Activated T-helper 2 cell treated with anti-CD3 and anti-CD28 coated beads, Interferon-gamma antibody, Interleukin-2, Interleukin-4, amounts not matched to agents 10 μg/mL and 5 μg/mL and 100 μg/mL, durations not matched to agents 14 hours and 24 hours and 36 hours (primary cell): ENCODE measurements at regions not wholly inside any gene's neighbourhood (a gene's known extent, or its start where the extent isn't known, plus 50 kb on each side); places are given as distances from the start of the nearest gene placed in this dataset.
"Not testable (repeated sequence)": the region's sequence is repeated elsewhere in the genome, so short reads cannot be mapped to it uniquely, and the experiment has no call there.

Source experiments
- DNase-seq: peaks from one replicate; pipeline ENCODE4 v3.0.0; 2021; ENCODE audit warnings: low spot score
- H3K27ac Mint-ChIP-seq: one replicate; pipeline ENCODE4 v1.8.0; 2021; ENCODE audit warnings: mixed read lengths
- H3K27me3 Mint-ChIP-seq: one replicate; pipeline ENCODE4 v1.8.0; 2021; ENCODE audit warnings: low read depth, mixed read lengths
- H3K36me3 Mint-ChIP-seq: one replicate; pipeline ENCODE4 v1.8.0; 2021; ENCODE audit warnings: low read depth, mixed read lengths
- H3K4me1 Mint-ChIP-seq: one replicate; pipeline ENCODE4 v1.8.0; 2021; ENCODE audit warnings: low read depth, mixed read lengths
- H3K4me3 Mint-ChIP-seq: one replicate; pipeline ENCODE4 v1.8.0; 2021; ENCODE audit warnings: low read depth, mild to moderate bottlenecking, moderate library complexity, mixed read lengths
- H3K9me3 Mint-ChIP-seq: one replicate; pipeline ENCODE4 v1.8.0; 2021; ENCODE audit warnings: mixed read lengths
- intact Hi-C: fragments of 100-400 bp; cut with micrococcal nuclease; formaldehyde crosslinking; loops from one replicate; pipeline ENCODE4 v1.15.1; 2023

- Mint-ChIP-seq H3K27me3 (peaks cover 19% of the 10 kb centered on the region), H3K4me3 (no peak overlapping the region), H3K36me3 (no peaks in the 10 kb centered on the region), H3K4me1 (peaks cover 7% of the 10 kb centered on the region), H3K9me3 (no peaks in the 10 kb centered on the region), H3K27ac (no peak overlapping the region)
- no peak for DNase-seq
- intact Hi-C loops = loop anchor here (2.0 to 10.0 kb wide), 2 partner anchors 333 to 343 kb away; no protein-coding TSS in a partner anchor
Measured at GRCh38 chr6:137311940-137312339, 92.8 kb upstream of the IFNGR1 start.

DNA sequence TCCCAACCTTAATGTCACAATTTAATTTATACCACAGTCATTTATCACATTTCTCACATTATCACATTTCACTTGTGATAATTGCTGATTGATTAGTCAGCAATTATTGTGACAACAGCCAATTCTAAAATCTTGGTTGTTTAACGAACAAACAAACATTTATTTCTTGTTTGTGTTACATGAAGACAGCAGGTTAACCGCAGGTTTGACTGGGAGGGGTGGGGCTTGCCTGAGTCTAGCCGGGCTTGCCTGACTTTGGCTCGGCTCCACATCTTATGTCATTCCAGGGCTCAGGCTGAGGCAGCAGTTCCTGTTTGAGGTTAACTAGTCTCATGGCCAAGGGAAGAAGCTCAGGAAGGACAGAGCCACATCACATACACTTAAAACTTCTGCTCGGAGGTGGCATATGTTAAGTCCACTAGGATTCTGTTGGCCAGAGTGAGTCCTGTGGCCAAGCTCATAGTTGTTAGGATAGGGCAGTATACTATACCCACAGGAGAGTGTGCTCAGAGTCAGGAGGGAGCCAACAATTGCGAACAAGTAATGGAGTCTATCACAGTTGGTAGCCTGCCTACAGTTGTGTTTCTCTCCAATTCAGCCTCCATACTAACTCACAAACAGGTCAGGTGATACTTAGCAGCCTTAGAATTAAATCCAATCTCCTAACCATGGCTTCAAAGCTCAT lies 90.0 kb upstream of the IFNGR1 start:
- no peaks in the 10 kb centered on the region for H3K36me3 Mint-ChIP-seq
- peaks cover 11% of the 10 kb centered on the region for H3K27me3 Mint-ChIP-seq
- H3K27ac Mint-ChIP-seq = no peak overlapping the region
- H3K9me3 Mint-ChIP-seq = no peaks in the 10 kb centered on the region
- H3K4me3 Mint-ChIP-seq = no peak overlapping the region
- no peak for DNase-seq
- intact Hi-C loops = no loop called here
- peaks cover 7% of the 10 kb centered on the region for H3K4me1 Mint-ChIP-seq

DNA sequence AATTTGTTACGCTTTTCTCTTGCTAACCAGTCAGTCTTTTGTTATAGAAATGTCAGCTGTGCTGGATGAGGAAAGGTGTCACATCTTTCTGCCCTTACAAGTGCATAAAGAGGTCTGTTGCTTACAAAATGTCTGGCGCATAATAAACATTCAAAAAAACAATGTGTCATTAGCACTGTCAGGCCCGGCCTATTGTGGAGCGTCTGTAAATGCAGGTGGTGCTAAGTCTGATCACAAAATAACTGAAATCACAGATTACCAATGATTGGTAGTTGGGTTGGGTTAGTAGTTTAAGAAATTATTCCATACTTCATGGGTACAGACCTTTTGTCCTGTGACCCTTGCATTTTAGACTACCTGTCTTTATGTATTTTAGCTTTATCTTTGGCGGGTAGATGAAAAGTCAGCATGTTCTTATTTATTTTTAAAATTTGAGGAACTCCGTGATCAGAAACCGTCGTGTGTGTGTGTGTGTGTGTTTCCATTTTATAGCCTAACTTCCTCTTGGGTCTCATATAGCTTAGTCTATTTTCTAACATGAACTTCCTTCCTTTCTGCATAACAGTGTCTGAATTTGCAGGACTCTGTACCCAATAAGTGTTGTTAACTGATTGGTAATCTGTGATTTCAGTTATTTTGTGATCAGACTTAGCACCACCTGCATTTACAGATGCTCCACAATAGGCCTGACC lies 88.1 kb upstream of the IFNGR1 start:
- no peak for DNase-seq
- Mint-ChIP-seq H3K4me3 (no peak overlapping the region), H3K4me1 (peaks cover 6% of the 10 kb centered on the region), H3K27ac (no peak overlapping the region), H3K36me3 (no peaks in the 10 kb centered on the region), H3K9me3 (no peaks in the 10 kb centered on the region), H3K27me3 (peaks cover 7% of the 10 kb centered on the region)
- intact Hi-C loops = no loop called here

GRCh38 chr6:137305691-137306090 lies 86.5 kb upstream of the IFNGR1 start:
- no peak for DNase-seq
- Mint-ChIP-seq H3K36me3 (no peaks in the 10 kb centered on the region), H3K9me3 (no peaks in the 10 kb centered on the region), H3K4me1 (peaks cover 6% of the 10 kb centered on the region), H3K4me3 (no peak overlapping the region), H3K27me3 (peaks cover 5% of the 10 kb centered on the region), H3K27ac (no peak overlapping the region)
- intact Hi-C loops = no loop called here

- DNase-seq = no peak
Measured at GRCh38 chr6:137304020-137304780, 85.0 kb upstream of the IFNGR1 start.

GRCh38 chr6:137303441-137303840 lies 84.3 kb upstream of the IFNGR1 start:
- DNase-seq = no peak
- H3K4me3 Mint-ChIP-seq = no peak overlapping the region
- H3K27ac Mint-ChIP-seq = no peak overlapping the region
- intact Hi-C loops = no loop called here
- no peaks in the 10 kb centered on the region for H3K36me3 Mint-ChIP-seq
- no peaks in the 10 kb centered on the region for H3K9me3 Mint-ChIP-seq
- H3K4me1 Mint-ChIP-seq = no peaks in the 10 kb centered on the region
- peaks cover 7% of the 10 kb centered on the region for H3K27me3 Mint-ChIP-seq

More at GRCh38 chr6:137304020-137304780, 85.0 kb upstream of the IFNGR1 start:
- H3K4me1 Mint-ChIP-seq = peaks cover 4% of the 10 kb centered on the region
- peaks cover 7% of the 10 kb centered on the region for H3K27me3 Mint-ChIP-seq
- intact Hi-C loops = no loop called here
- H3K9me3 Mint-ChIP-seq = no peaks in the 10 kb centered on the region
- no peaks in the 10 kb centered on the region for H3K36me3 Mint-ChIP-seq
- no peak overlapping the region for H3K27ac Mint-ChIP-seq
- no peak overlapping the region for H3K4me3 Mint-ChIP-seq

GRCh38 chr6:137299681-137300080 lies 80.5 kb upstream of the IFNGR1 start:
- no peak for DNase-seq
- intact Hi-C loops = no loop called here
- Mint-ChIP-seq H3K4me1 (no peaks in the 10 kb centered on the region), H3K27me3 (peaks cover 14% of the 10 kb centered on the region), H3K27ac (no peak overlapping the region), H3K9me3 (no peaks in the 10 kb centered on the region), H3K36me3 (no peaks in the 10 kb centered on the region), H3K4me3 (no peak overlapping the region)

GRCh38 chr6:137297887-137298286 lies 78.7 kb upstream of the IFNGR1 start:
- DNase-seq = no peak
- Mint-ChIP-seq H3K4me3 (no peak overlapping the region), H3K36me3 (no peaks in the 10 kb centered on the region), H3K27ac (no peak overlapping the region), H3K9me3 (no peaks in the 10 kb centered on the region), H3K27me3 (peaks cover 22% of the 10 kb centered on the region), H3K4me1 (no peaks in the 10 kb centered on the region)
- intact Hi-C loops = no loop called here

- H3K4me1 Mint-ChIP-seq, H3K9me3 Mint-ChIP-seq, DNase-seq, H3K36me3 Mint-ChIP-seq, intact Hi-C loops, H3K4me3 Mint-ChIP-seq, H3K27ac Mint-ChIP-seq: not testable (repeated sequence)
- peaks cover 39% of the 10 kb centered on the region for H3K27me3 Mint-ChIP-seq
Measured at GRCh38 chr6:137292326-137292725, 73.1 kb upstream of the IFNGR1 start.

- no peak for DNase-seq
- peaks cover 4% of the 10 kb centered on the region for H3K9me3 Mint-ChIP-seq
- intact Hi-C loops = no loop called here
- H3K4me1 Mint-ChIP-seq = peaks cover 6% of the 10 kb centered on the region
- H3K36me3 Mint-ChIP-seq = no peaks in the 10 kb centered on the region
- H3K27me3 Mint-ChIP-seq = peaks cover 41% of the 10 kb centered on the region
- no peak overlapping the region for H3K4me3 Mint-ChIP-seq
- H3K27ac Mint-ChIP-seq = peak overlapping the region; percentile 5
Measured at GRCh38 chr6:137291441-137291840, 72.3 kb upstream of the IFNGR1 start.

DNA sequence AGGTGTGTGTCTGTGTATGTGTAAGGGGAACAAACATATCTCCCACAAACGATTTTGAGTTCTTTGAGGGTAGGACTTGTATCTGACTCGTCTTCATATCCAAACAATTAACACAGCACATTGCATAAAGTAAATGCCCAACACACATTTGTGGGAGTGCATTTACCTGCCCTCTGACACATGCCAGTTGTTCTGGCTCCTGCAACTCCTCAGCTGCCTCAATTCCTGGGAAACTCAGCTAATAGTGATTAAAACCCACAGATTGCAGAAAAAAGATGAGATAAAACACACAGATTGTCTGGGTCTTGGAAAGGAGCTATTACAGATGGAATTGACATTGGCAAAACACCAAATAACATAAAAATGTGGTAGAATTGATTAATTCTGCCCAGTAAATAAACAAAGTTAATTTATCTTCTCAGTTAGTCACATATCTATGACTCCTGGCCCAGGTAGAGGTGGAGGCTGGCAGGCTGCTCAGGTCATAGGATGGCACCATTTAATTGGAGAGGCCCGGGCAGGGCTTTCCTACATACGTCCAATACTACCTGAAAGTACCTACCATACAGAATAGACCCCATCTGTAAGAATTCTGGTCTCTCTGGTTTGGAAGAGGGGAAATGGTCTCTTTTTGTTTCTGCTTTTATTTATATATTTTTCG lies 71.5 kb upstream of the IFNGR1 start:
- Mint-ChIP-seq H3K27ac (no peak overlapping the region), H3K27me3 (peaks cover 41% of the 10 kb centered on the region), H3K4me3 (no peak overlapping the region), H3K9me3 (peaks cover 4% of the 10 kb centered on the region), H3K36me3 (no peaks in the 10 kb centered on the region), H3K4me1 (peaks cover 6% of the 10 kb centered on the region)
- intact Hi-C loops = no loop called here
- DNase-seq = no peak

GRCh38 chr6:137286916-137287315 lies 67.7 kb upstream of the IFNGR1 start:
- intact Hi-C loops = no loop called here
- Mint-ChIP-seq H3K36me3 (no peaks in the 10 kb centered on the region), H3K9me3 (peaks cover 4% of the 10 kb centered on the region), H3K27me3 (peaks cover 38% of the 10 kb centered on the region), H3K4me3 (no peak overlapping the region), H3K4me1 (peaks cover 16% of the 10 kb centered on the region), H3K27ac (no peak overlapping the region)
- no peak for DNase-seq
